HG02970 (cell line): ENCODE measurements at regions not wholly inside any gene's neighbourhood (a gene's known extent, or its start where the extent isn't known, plus 50 kb on each side); places are given as distances from the start of the nearest gene placed in this dataset.

Experiments used
- ATAC-seq: cut with Tn5 transposase; IDR thresholded peaks from one replicate; pipeline ENCODE4 v1.9.1; 2021; ENCODE audit warnings: mild to moderate bottlenecking, moderate library complexity, moderate number of reproducible peaks; ENCODE audit not compliant: unreplicated experiment, low FRiP score

GRCh38 chr11:19530505-19530904 lies 182.1 kb upstream of the NAV2 start:
- ATAC-seq = no peak

GRCh38 chr11:19526119-19526518 lies 186.5 kb upstream of the NAV2 start:
- ATAC-seq = no peak

GRCh38 chr11:19525714-19526113 lies 186.9 kb upstream of the NAV2 start:
- ATAC-seq = no peak

DNA sequence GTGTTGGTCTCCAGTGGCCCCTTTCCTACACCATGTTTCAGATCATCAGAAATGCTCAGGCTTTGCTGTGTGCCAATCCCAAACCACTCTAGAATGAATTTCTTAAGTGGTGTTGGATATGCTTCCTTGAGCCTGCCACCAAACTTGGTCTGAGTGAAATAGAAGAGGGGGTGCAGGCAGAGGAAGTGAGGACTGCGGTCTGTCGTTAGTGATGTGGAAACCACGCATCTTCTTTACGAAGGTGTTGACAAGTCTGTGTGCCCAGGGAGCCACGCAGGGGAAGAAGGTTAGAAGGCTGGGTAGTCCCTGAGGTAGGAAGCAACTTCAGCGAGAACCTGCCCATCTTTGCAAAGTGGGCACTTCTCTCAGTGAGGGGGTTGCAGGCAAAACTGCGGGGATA lies 187.4 kb upstream of the NAV2 start:
- no peak for ATAC-seq

- ATAC-seq = no peak
Observed at GRCh38 chr11:19524171-19524671, 188.4 kb upstream of the NAV2 start.

GRCh38 chr11:19520681-19521080 lies 192.0 kb upstream of the NAV2 start:
- ATAC-seq = no peak

GRCh38 chr11:19519912-19520641 lies 192.6 kb upstream of the NAV2 start:
- no peak for ATAC-seq

DNA sequence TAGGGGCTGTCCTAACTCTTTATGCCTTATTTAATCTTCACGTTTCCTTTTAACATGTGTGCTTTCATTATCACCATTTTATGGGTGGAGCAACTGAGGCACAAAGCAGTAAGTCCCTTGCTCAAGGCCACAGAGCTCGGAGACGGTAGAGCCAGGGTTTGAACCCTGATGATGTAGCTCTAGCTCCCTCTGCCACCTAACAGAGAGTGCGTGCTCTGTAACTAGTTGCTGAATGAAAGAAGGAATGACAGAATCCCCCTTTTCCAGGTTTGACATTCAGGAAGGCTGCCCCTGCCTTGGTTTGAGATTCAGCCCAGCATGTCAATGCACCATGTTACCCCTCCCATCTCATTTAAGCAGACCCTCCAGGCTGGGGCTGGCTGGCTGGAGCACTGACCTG lies 193.3 kb upstream of the NAV2 start:
- no peak for ATAC-seq

GRCh38 chr11:19513253-19513652 lies 199.4 kb upstream of the NAV2 start:
- ATAC-seq = no peak

DNA sequence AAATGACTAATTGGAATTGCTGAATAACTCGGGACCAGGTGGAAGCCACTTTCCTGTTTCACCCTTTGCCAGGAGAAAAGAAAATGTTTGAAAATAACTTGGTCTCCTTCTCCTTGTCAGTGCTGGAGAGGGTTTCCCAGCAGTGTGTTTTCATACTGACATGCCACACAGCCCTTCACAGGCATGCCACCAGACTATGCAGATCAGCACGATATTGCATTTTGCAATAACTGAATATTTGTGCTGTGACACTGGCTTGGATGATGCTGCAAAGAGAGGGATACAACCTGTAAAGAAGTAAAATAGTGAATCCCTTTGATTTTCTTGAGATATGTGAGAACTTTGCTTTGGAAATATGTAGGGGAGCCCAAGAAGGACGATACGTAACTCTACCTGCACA lies 200.0 kb upstream of the NAV2 start:
- ATAC-seq = no peak

- no peak for ATAC-seq
Observed at GRCh38 chr11:19511413-19512183, 201.0 kb upstream of the NAV2 start.

DNA sequence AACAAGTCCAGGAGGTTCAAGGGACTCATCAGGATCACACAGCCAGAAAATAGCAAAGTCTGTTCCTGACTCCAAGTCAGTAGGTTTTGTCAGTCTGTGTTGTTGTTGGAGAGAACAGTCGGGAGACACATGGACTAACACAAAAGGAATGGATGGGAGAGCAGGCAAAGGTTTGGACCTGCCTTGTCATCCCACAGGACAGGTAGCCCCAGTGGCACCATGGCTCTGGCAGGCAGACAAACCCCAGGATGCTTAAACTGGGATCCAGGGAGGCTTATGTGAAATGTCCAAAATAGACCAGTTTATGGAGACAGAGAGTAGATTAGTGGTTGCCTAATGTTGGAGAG lies 201.6 kb upstream of the NAV2 start:
- no peak for ATAC-seq

GRCh38 chr11:19510468-19510867 lies 202.2 kb upstream of the NAV2 start:
- ATAC-seq = no peak

GRCh38 chr11:19509215-19509614 lies 203.4 kb upstream of the NAV2 start:
- no peak for ATAC-seq

- ATAC-seq = no peak
Observed at GRCh38 chr11:19508165-19508564, 204.5 kb upstream of the NAV2 start.

DNA sequence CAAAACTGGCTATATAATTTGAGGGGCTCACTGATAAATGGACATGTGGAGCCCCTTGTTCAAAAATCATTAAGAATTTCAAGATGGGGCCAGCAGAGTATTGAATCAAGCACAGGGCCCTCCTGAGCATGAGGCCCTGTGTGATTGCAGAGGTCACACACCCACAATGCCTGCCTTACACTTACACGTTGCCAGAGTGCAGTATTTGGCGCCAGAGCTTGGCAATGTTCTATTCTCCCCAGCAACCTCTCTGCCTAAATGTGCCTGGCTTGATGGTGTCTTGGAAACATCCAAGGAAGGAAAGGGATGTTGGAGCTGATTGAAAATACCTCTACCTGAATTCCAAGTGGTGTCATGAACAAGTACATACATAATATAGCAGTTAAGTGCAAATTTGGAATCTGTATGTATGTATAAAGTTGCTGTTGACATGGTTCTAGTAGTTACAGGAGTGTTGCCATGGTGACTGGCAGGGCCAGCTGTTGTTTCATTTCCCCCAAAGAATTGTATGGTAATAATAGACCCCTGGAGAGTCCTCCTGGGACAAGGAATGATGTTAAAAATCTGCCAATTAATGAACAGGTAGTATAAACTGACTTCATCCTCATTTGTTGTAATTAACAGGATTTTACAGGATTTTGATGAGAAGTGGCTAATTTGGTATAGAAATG lies 205.7 kb upstream of the NAV2 start:
- no peak for ATAC-seq

DNA sequence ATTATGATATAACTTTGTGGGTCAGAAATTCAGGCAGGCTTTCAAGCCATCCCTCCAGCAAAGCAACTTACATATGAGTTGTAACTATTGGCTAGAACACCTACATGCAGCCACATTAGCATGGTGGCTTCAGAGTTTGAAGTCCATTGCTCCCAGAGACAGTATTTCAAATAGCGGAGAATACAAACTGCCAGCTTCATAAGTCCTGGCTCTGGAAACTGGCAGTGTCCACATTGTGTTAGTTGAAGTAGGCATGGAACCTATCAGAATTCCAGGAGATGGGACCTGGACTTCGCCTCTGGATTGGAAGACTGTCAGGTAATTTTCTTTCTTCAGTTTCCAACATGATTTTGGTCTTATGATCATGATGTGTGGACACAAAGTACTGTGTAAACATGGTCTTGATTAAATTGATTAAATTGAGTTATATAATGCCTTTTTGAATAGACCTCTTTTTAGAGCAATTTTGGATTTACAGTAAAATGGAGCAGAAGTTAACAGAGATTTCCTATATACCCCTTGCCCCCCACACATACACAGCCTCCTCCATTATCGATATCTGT lies 209.9 kb upstream of the NAV2 start:
- no peak for ATAC-seq

GRCh38 chr11:19501631-19502030 lies 211.0 kb upstream of the NAV2 start:
- no peak for ATAC-seq

GRCh38 chr11:19499999-19500398 lies 212.6 kb upstream of the NAV2 start:
- ATAC-seq = no peak

DNA sequence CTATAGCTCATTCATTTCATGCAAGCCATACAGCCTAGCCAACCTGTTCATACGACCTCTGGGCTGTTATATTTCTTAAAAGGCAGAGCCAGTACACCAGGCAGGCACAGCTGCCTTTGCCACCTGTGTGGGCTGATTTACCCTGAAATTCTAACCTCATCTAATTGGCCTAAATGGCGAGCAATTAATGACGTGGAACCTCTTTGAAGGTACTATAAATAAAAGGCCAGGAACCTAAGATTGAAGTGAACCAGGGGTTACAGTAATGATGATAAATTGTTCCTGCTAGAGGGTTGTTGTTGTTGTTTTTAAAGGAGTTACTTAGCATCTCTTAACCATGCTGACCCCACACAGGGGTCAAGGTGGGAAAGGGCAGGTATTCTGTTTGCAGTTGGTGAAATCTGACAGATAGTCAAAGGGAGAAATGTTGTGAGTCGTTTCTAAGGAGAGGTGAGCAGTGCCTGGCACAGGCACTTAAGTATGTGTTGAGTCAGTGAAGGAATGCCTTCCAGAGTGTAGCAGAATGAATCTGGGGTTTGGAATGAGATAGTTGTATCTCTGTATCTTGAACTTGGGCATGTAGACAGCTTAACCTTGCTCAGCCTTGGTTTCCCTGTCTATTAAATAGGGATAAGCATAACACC lies 213.5 kb upstream of the NAV2 start:
- no peak for ATAC-seq
